Astrocyte (in vitro differentiated cells and primary cell): ENCODE measurements at regions not wholly inside any gene's neighbourhood (a gene's known extent, or its start where the extent isn't known, plus 50 kb on each side); places are given as distances from the start of the nearest gene placed in this dataset.

ENCODE experiments used
- EZH2 ChIP-seq: IDR thresholded peaks from 2 replicates; pipeline ENCODE4 v1.6.1; 2012; ENCODE audit warnings: mild to moderate bottlenecking, low read length, inconsistent platforms; ENCODE audit not compliant: insufficient read depth
- TF ChIP-seq, protein P1 (sequence below): IDR thresholded peaks from 2 replicates; pipeline ENCODE4 v1.5.1; 2011; ENCODE audit warnings: low read depth, mild to moderate bottlenecking, inconsistent platforms, low read length, moderate library complexity; ENCODE audit not compliant: insufficient read depth

DNA sequence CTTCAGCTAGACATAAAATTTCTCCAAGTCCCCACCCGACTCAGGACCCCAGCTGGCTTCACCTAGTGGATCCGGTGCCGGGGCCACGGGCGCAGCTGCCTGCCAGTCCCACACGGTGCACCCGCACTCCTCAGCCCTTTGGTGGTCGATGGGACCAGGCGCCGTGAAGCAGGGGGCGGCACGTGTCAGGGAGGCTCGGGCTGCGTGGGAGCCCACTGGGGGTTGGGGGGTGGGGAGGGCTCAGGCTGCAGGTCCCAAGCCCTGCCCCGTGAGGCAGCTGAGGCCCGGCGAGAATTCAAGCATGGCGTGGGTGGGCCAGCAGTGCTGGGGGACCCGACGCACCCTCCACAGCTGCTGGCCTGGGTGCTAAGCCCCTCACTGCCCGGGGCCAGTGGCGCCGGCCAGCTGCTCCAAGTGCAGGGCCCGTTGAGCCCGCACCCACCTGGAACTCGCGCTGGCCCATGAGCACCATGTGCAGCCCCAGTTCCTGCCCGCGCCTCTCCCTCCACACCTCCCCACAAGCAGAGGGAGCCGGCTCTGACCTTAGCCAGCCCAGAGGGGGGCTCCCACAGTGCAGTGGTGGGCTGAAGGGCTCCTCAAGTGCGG is 747.0 kb downstream of the FAM181B start:
- no peak for TF ChIP-seq EZH2
- TF ChIP-seq, protein P1, sequence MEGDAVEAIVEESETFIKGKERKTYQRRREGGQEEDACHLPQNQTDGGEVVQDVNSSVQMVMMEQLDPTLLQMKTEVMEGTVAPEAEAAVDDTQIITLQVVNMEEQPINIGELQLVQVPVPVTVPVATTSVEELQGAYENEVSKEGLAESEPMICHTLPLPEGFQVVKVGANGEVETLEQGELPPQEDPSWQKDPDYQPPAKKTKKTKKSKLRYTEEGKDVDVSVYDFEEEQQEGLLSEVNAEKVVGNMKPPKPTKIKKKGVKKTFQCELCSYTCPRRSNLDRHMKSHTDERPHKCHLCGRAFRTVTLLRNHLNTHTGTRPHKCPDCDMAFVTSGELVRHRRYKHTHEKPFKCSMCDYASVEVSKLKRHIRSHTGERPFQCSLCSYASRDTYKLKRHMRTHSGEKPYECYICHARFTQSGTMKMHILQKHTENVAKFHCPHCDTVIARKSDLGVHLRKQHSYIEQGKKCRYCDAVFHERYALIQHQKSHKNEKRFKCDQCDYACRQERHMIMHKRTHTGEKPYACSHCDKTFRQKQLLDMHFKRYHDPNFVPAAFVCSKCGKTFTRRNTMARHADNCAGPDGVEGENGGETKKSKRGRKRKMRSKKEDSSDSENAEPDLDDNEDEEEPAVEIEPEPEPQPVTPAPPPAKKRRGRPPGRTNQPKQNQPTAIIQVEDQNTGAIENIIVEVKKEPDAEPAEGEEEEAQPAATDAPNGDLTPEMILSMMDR, result no peak
